NT2/D1 (cell line): ENCODE measurements at regions not wholly inside any gene's neighbourhood (a gene's known extent, or its start where the extent isn't known, plus 50 kb on each side); places are given as distances from the start of the nearest gene placed in this dataset.

Source experiments
- SUZ12 ChIP-seq: IDR thresholded peaks from 2 replicates; pipeline ENCODE4 v1.6.1; 2011; ENCODE audit not compliant: insufficient read length, insufficient read depth; ENCODE audit errors: extremely low read depth
- YY1 ChIP-seq: IDR thresholded peaks from 2 replicates; pipeline ENCODE4 v1.6.1; 2011; ENCODE audit not compliant: insufficient read length, insufficient read depth

GRCh38 chr7:52091101-52091500 is 774.5 kb upstream of the COBL start:
- TF ChIP-seq SUZ12, result no peak
- TF ChIP-seq YY1, result no peak
